GM18499 (cell line): ENCODE measurements at regions not wholly inside any gene's neighbourhood (a gene's known extent, or its start where the extent isn't known, plus 50 kb on each side); places are given as distances from the start of the nearest gene placed in this dataset.

Experiments
- ATAC-seq: cut with Tn5 transposase; IDR thresholded peaks from one replicate; pipeline ENCODE4 v1.9.1; 2021; ENCODE audit warnings: moderate number of reproducible peaks; ENCODE audit not compliant: insufficient read depth, unreplicated experiment

DNA sequence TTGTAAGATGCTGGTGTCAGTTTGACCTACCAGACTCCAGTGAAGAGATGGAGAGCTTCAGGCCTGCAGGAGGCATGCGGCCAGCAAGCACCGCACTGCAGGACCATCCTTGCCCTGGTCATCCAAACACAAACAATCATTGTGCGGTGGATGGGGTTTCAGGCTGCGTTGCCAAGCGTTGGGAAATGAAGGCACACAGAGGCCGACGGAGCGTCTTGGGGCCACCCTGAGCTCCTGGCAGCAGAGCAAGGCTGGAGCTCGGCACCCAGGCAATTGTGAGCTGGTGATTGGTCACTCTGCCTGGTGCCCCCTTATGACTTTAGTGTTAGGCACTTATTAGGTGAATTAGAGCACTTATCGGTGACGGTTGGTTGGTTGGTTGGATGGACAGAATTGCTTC, 222.6 kb upstream of the RGMA start:
- ATAC-seq: no peak

DNA sequence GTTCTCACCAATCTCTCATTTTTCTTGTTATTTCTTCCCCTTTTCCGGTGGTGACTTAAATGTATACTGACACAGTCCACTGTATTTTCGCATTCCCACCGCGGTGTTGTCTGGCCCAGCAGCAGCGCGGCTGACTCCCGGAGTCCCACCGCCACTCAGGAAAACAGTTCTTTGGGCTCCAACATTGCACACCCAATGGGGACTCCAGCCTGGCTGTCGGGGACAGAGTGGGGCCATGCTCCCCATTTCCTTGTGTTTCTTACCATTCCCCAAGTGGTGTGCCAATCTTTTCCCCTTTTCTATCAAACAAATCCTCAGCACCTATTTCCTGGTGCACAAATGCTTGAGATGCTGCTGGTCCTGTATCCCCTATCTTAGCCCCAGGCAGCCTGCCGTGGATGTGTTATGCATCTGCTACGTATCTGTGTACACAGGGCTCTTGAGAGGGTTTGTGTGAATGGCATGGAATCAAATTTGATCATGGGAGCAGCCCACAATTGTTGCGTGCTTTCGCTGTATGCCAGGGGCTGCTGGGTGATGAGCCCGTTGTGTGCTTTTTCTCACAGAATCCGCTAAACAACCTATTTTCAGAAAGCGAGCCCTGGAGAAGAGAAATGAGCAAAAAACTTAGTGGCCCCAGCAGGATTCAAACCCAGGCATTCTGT, 219.1 kb upstream of the RGMA start:
- no peak for ATAC-seq

DNA sequence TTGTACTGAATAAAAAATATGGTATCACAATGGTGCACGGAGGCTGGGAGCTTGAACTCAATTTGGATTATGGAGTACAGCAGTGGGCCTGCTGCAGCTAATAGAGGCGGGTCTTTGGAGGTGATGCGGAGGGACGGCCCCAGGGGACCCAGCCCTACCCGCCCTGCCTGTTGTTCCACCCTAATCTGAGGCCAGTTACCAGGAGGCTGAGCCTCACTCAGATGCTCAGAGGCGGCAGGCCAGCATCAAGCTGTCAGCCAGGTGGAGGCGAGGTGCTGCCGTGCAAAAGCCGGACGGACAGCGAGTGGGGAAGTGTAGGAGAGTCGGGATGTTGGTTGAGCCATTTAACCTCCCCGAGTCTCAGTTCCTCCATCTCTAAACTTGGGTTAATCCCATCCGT, 218.5 kb upstream of the RGMA start:
- no peak for ATAC-seq

GRCh38 chr15:93305306-93305705, 216.3 kb upstream of the RGMA start:
- ATAC-seq: no peak

DNA sequence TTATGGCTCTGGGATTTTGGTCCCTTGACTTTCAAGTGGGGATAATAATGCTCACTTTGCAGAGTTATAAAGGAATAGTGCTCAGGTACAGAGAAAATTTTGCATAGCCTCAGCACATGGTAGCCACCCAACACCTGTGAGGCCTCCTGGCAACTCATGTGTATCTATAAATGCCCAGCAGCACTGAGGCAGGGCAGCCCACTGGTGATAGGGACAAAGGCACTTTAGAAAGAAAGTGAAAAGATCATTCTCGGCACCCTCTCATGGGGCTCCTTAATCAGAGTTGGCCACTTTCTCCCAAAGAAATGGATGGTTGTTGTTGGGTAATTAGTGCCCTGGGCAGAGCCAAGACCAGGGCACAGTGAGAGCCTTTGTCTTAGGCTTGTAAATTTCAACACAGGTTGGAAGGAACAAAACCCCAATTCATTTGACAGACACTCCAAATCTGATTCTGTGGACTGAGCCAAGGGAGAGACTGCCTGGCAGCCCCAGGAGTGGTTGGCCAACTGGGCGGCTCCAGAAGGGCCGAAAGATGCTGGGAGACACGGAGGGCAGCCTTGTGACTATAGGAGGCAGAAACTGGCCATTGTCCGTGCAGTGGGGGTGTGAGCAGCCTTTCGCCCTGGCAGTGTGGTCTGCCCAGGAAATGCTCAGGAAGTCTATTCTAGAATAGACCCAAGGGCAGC, 213.2 kb upstream of the RGMA start:
- no peak for ATAC-seq

DNA sequence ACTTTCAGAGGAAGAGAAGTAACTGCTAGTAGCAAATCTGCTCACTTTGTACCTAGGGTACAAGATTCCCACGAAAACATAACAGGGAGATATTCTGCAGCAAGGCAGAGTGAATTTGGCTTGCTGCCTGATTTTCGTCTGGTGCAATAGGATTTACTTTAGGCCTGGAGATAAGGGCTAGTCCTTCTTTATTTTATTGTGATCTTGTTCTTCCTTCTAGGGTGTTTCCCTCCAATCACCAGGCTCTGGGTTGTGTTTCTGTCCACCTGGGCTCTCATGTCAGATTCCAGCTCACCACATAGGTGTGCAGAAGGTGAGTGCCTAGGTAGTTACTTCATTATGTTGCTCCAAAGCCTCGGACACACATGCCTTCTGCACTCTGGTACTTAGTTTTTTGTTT, 211.8 kb upstream of the RGMA start:
- no peak for ATAC-seq

DNA sequence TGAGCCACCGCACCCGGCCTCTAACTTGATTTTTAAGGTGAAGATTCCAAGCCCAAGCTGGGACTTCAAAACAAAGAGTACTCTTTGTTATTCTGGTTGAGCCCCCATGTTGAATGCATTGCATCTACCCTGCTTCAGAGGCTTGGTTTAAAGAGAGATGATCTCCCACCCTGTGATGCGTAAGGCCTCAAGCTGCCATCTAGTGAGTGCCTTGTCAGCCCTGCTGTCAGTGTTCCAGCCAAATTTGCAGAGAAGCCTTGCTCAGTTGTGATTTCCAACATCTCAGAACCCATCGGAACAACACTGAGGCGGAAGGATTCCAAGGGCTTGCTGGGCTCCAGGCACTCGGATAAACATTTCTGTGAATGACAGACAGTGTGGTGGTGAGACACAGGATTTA, 210.7 kb upstream of the RGMA start:
- ATAC-seq: no peak

DNA sequence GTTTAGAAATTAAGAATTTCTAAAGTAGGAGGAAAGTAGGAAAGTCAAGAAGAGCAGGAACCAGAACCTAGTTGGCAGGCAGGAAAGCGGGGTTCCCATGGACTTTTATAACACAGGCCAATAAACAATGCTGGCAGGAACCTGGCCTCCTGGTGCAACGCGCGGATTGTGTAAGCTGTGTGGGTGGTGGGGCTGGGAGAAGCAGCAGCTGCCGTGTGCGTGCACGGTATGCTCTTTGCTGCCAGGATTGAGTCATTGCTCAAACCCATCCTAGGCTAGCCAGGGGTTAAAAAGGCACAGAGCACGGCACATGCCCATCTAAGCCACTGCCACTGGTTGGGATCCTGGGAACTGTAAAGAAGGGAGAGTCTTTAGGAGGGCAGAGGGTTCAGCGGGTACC, 209.9 kb upstream of the RGMA start:
- no peak for ATAC-seq

- no peak for ATAC-seq
Observed at GRCh38 chr15:93296759-93297500, 207.9 kb upstream of the RGMA start.

DNA sequence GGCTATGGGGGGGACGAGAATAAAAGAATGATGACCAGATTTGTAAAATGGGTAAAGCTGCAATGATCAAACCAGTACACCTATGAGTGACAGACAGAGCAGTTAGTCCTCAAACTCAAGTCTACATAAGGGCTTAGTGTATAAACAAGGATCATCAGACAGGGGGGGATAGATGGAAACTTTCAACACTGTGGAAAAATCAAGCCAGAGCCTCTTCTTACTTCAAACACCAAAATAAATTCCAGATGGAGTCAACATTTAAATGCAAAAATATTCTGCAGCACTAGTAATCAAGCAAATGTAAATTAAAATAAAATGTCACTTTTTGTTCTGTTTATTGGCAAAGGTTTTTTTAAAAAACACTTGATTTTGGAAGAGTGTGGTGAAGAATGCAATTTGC, 205.9 kb upstream of the RGMA start:
- ATAC-seq: no peak

DNA sequence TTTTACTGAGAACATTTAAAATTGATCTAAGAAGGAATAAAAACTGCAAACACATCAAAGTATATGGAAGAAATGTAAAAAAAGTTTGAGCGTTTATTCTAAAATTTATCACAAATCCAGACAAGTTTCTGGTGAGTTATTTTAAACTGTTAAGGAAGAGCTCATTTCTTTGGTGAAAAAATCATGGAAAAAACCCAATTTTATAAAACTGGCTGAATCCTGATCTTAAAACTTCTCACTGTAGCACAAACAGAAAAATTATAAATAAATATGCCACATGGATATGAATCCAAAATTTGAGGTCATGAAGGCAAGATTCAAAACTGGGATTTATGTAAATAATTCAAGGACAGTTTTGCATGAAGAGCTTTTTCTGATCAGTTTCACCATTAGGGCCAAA, 205.1 kb upstream of the RGMA start:
- ATAC-seq: no peak

DNA sequence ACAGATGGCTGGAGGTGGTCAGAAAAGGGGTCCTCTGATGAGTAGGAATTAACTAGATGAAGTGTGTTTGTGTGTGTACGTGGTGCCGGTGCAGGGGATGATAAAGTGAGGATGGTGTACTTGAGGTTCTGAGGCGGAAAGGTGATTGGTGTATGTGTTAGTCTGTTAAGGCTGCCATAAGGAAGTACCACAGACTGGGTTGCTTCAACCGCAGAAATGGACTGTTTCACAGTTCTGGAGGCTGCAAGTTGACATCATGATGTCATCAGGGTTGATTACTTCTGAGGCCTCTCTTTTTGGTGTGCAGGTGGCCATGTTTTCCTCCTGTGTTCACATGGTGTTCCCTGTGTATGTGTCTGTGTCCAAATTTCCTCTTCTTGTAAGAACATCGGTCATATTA, 202.4 kb upstream of the RGMA start:
- no peak for ATAC-seq

GRCh38 chr15:93290618-93290946, 201.6 kb upstream of the RGMA start:
- no peak for ATAC-seq

DNA sequence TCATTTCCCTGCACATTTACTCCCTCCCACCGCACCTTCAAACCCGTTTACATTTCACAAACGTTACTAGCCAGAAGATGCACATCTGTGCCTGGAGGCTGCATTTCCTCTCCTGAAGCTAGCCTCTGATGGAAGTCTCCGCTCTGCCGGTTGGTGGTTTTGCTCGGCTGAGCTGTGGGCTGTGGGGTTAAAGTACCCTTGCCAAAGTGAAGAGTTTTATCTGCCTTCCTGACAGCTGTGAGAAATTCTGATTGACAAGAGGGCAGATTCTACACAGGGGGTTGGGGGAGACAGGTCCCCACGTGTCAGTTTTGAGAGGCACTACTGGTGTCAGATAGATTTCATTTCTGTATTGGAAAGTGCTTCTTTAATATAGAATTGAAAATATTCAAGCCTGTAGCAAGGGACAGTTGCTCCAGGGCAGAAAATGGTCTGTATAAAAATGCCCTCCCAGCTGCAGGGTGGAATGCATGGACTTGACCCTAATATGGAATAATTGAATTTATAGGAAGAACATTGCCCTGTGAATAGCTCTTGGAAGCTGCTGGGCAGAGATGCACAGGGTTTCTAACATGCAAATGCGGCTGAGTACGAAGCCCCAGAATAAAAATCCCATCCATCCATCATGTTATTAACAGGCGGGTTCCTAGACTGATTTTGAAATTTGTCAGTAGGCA, 201.1 kb upstream of the RGMA start:
- ATAC-seq: no peak

GRCh38 chr15:93288728-93289294, 199.8 kb upstream of the RGMA start:
- ATAC-seq: no peak

DNA sequence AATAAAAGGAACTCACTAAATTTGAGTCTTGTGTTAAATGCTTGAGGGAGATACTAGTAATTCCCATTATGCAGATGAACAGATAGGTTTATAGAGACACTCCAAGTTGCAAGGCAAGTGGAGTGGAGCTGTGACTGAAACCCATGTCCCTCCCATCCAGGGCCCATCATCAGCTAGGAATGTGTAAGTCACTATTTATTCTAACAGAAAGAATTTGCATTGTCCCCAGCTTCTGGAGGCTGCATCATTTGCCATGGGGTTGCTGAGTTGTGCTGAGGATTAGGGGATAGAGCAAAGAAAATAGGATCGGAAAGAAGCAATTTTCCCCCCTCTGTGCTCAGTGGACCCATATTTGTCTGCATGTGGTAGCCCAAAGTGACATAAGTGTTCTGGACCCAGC, 197.4 kb upstream of the RGMA start:
- no peak for ATAC-seq

DNA sequence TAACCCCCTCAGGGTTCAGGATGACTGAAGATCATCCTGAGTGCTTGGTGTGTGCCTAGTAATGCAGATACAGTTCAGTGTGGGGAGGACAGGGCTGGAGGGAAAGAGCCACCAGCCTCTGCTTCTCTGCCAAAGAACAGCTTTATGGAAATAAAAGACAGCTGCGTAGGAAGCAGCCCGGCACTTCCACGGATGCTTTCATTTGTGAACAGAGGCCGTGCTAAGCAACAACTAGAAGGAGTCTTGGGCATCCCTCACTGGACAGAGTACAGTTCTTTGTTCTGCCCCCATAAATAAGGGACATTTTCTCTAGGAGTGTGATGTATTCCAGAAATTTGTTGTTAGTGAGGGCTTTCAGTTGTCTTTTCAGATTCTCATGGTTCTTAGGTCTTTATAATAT, 194.8 kb upstream of the RGMA start:
- no peak for ATAC-seq

- ATAC-seq: no peak
Observed at GRCh38 chr15:93282808-93283207, 193.8 kb upstream of the RGMA start.

GRCh38 chr15:93278783-93279182, 189.8 kb upstream of the RGMA start:
- ATAC-seq: no peak

- ATAC-seq: no peak
Observed at GRCh38 chr15:93278006-93278405, 189.0 kb upstream of the RGMA start.

DNA sequence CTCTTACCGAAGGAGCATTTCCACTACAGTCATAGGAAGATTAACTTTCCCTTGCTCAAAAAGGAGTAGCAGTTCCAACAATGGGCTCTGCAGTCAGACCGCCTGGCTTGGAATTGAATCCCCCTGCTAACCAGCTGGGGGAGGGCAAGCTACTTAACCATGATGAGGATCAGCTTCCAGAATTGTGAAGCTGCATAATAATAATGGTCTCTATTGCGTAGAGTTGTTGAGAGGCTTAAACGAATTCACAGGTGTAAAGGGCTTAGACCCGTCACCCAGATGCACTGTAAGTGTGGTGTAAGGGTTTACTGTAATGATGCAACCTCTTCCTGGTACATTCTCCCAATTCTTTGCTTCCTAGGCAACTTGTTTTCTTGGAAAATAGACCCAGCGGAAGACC, 185.2 kb upstream of the RGMA start:
- no peak for ATAC-seq
